Progenitor cell of endocrine pancreas (in vitro differentiated cells): ENCODE measurements at regions not wholly inside any gene's neighbourhood (a gene's known extent, or its start where the extent isn't known, plus 50 kb on each side); places are given as distances from the start of the nearest gene placed in this dataset.

ENCODE experiments used
- DNase-seq: peaks from one replicate; pipeline ENCODE4 v3.0.0; 2021; ENCODE audit warnings: low spot score; ENCODE audit not compliant: unreplicated experiment
- H3K27ac Mint-ChIP-seq: 2 replicates; pipeline ENCODE4 v1.8.0; 2021; ENCODE audit warnings: mild to moderate bottlenecking, moderate library complexity, mixed read lengths
- H3K27me3 Mint-ChIP-seq: 2 replicates; pipeline ENCODE4 v1.8.0; 2021; ENCODE audit warnings: mixed read lengths
- H3K36me3 Mint-ChIP-seq: 2 replicates; pipeline ENCODE4 v1.8.0; 2022; ENCODE audit warnings: mixed read lengths; ENCODE audit not compliant: insufficient read depth
- H3K4me1 Mint-ChIP-seq: 2 replicates; pipeline ENCODE4 v1.8.0; 2021; ENCODE audit warnings: low read depth, mixed read lengths
- H3K4me3 Mint-ChIP-seq: 2 replicates; pipeline ENCODE4 v1.8.0; 2021; ENCODE audit warnings: low read depth, mild to moderate bottlenecking, moderate library complexity, mixed read lengths
- H3K9me3 Mint-ChIP-seq: 2 replicates; pipeline ENCODE4 v1.8.0; 2021; ENCODE audit warnings: low read depth, mixed read lengths
- CTCF ChIP-seq: fragments of 200-600 bp; sonication (generic); IDR thresholded peaks from one replicate; pipeline ENCODE4 v1.5.0; 2021; ENCODE audit warnings: antibody characterized with exemption, mild to moderate bottlenecking; ENCODE audit not compliant: unreplicated experiment

- no peak for DNase-seq
- Mint-ChIP-seq H3K9me3 (peaks cover 13% of the 10 kb centered on the region), H3K27ac (no peak overlapping the region), H3K4me1 (no peaks in the 10 kb centered on the region), H3K4me3 (no peak overlapping the region), H3K27me3 (peaks cover 3% of the 10 kb centered on the region), H3K36me3 (no peaks in the 10 kb centered on the region)
- no peak for TF ChIP-seq CTCF
Measured at GRCh38 chr7:41517771-41518170, 185.1 kb downstream of the INHBA start.

- Mint-ChIP-seq H3K27me3 (no peaks in the 10 kb centered on the region), H3K27ac (no peak overlapping the region), H3K9me3 (no peaks in the 10 kb centered on the region), H3K4me3 (no peak overlapping the region), H3K4me1 (no peaks in the 10 kb centered on the region), H3K36me3 (no peaks in the 10 kb centered on the region)
- no peak for DNase-seq
- no peak for TF ChIP-seq CTCF
Measured at GRCh38 chr7:41508755-41509154, 194.1 kb downstream of the INHBA start.

GRCh38 chr7:41507686-41508268, 195.1 kb downstream of the INHBA start:
- H3K27me3 Mint-ChIP-seq = no peaks in the 10 kb centered on the region
- H3K9me3 Mint-ChIP-seq = no peaks in the 10 kb centered on the region

GRCh38 chr7:41504214-41504980, 198.5 kb downstream of the INHBA start:
- no peak overlapping the region for H3K4me3 Mint-ChIP-seq
- no peaks in the 10 kb centered on the region for H3K9me3 Mint-ChIP-seq
- H3K36me3 Mint-ChIP-seq = no peaks in the 10 kb centered on the region
- no peak overlapping the region for H3K27ac Mint-ChIP-seq
- no peaks in the 10 kb centered on the region for H3K27me3 Mint-ChIP-seq
- TF ChIP-seq CTCF = no peak
- no peak for DNase-seq
- H3K4me1 Mint-ChIP-seq = no peaks in the 10 kb centered on the region

More at GRCh38 chr7:41507686-41508268, 195.1 kb downstream of the INHBA start:
- H3K4me1 Mint-ChIP-seq = no peaks in the 10 kb centered on the region
- H3K27ac Mint-ChIP-seq = no peak overlapping the region
- no peak for TF ChIP-seq CTCF
- no peaks in the 10 kb centered on the region for H3K36me3 Mint-ChIP-seq
- H3K4me3 Mint-ChIP-seq = no peak overlapping the region
- DNase-seq = no peak

DNA sequence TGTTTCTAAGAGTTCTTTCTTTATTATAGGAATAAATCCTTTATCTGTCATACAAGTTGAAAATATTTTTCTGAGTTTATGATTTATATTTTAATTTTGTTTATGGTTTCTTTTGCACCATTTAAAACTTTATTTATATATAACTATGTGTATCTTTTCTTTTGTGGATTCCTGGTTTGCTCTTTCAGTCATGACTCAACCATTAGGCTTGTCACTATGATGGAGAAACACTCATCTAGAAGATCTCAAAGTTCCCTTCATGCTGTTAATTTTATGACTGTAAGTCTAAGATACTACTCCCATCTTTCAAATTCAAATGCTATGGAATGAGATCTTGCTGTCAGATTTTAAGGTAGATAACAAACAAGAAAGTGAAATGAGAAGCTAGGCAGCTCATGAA, 199.5 kb downstream of the INHBA start:
- H3K9me3 Mint-ChIP-seq = no peaks in the 10 kb centered on the region
- no peak overlapping the region for H3K4me3 Mint-ChIP-seq
- H3K4me1 Mint-ChIP-seq = no peaks in the 10 kb centered on the region
- H3K36me3 Mint-ChIP-seq = no peaks in the 10 kb centered on the region
- H3K27ac Mint-ChIP-seq = no peak overlapping the region
- no peaks in the 10 kb centered on the region for H3K27me3 Mint-ChIP-seq
- no peak for TF ChIP-seq CTCF
- DNase-seq = no peak
